ENCODE measurements at regions not wholly inside any gene's neighbourhood (a gene's known extent, or its start where the extent isn't known, plus 50 kb on each side); places are given as distances from the start of the nearest gene placed in this dataset.
"Not testable (repeated sequence)": the region's sequence is repeated elsewhere in the genome, so short reads cannot be mapped to it uniquely, and the experiment has no call there.

DNA sequence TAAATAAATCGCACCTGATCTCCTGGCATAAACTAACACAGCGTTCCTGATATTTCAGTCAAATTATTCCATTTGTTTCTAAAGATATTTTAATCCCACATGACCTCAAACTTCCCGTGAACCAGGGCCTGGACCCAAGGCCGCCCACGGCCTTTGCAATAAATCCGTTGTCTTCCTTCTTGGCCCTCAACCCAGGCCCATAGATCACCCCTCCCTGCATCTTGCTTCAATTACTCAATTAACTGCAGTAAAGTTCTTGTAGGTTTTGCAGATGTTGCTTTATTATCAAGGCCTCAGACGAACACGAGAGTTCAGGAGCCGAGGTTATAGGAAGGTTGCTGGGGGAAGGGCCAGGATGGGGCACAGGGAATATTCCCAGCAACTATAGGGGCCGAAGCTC, 249.4 kb downstream of the RAB11FIP2 start:
- DNase-seq, result no peak

DNA sequence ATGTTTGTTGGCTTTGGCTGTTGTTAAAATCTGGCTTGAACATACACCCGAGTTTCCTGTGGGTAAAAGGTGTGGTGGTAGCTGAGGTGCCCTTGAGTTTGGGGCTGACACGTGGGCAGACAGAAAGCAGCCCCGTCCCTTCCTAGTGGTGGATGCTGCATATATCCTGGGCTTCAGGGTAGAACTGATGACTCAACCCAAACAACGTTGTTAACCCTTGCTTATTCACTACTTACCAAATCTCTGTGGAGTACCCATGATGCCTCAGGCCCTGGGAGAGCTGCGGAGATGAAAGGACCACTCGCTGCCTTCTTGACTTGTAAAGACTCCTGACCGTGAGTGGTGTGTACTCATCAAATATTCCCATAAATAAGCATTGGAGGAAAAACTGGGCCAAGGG, 245.1 kb downstream of the RAB11FIP2 start:
- DNase-seq, result no peak

DNA sequence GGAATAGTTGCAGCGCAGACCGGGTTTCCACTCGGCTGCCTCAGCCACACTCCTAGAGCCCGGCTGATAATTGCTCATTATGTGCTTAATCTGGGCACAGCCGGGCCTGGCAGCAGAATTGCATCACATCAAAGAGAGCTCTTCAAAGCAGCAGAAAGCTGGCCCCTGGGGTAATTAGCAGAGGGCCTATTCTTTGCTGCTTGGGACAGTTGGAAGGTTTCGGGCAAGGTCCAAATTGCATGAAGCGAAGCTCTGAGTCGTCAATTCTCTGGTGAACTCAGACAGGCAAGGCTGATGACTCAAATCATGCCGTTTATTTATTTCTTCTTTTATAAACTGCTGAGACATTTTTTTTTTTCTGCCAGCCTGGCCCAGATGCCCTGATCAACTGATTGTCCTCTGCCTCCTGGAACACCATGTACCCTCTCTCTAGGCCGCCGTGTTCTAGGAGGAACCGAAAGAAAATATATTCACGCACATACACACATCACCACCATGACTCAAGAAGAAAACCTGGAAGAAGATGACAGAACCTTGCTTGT, 242.2 kb downstream of the RAB11FIP2 start:
- no peak for DNase-seq

DNA sequence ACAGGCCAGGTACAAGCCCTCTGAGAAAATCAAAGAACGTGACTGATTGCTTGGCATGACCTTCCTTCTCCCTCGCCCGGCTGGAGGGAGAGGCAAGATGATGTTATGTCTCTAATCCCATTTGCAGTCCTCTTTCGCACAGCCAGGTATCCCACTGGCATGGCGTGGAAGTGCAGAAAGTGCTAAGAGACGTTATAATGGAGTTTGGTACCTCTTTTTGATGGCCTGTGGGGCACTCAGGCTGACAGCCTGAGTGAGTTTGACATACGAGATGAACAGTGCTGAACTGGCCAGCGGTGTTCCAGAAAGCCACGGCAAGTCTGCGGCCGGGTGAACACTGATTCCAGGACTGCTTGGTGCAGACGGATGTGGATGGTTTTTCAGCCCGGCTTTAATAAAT, 241.6 kb downstream of the RAB11FIP2 start:
- DNase-seq, result no peak

- DNase-seq, result no peak
Measured at GRCh38 chr10:117807441-117807840, 239.3 kb downstream of the RAB11FIP2 start.

DNA sequence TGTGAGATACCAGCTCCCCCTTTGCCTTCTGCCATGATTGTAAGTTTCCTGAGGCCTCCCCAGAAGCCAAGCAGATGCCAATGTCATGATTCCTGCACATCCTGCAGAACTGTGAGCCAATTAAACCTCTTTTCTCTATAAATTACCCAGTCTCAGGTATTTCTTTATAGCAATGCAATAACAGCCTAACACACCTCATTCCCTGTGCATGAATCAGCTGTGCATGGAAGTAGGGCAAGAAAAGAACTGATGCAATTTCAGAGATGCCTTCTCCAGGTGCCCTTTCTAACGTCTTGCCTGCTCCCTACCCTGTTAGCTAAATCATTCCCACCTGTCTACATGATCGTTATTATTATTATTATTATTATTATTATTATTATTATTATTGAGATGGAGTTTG, 230.9 kb downstream of the RAB11FIP2 start:
- not testable (repeated sequence) for DNase-seq

DNA sequence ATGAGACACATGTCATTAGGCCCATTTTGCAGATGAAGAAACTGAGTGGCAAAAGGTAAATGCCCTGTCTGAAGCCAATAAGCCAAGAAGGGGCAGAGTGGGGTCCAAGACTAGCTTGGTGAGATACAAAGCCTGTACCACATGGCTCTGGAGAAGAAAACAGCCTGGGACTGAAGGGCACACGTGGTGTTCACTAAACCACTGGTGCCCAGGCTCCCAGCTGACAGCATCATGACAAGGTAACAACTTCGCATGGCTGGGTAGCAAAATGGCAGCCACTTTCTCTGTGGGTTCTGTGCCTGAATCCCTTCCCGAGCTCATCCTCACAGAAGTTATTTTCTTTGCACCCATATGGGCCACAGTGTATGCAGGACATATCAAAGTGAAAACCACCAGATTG, 229.6 kb downstream of the RAB11FIP2 start:
- no peak for DNase-seq

DNA sequence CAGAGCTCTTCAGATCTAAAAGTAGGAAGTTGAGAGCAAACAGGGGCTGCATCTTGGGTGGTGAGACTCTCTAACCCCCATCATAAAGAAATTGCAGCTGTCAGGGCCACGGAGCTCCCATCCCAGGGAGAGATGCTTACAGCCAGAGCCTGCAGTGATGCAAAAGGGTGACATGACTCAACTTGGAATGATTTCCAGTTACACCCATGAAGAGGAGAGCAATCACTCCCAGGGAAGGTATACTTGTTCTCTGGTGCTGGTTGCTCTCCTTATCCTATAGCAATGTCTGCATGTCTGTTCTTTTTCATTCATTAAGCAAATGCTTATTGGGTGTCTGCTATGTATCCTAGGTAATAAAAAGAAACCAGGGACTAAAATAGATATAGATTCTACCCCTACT, 228.0 kb downstream of the RAB11FIP2 start:
- DNase-seq, result no peak

GRCh38 chr10:117819304-117819703, 227.4 kb downstream of the RAB11FIP2 start:
- no peak for DNase-seq

- DNase-seq, result no peak
Measured at GRCh38 chr10:117823980-117824379, 222.8 kb downstream of the RAB11FIP2 start.

GRCh38 chr10:117830205-117830604, 216.5 kb downstream of the RAB11FIP2 start:
- DNase-seq, result no peak

DNA sequence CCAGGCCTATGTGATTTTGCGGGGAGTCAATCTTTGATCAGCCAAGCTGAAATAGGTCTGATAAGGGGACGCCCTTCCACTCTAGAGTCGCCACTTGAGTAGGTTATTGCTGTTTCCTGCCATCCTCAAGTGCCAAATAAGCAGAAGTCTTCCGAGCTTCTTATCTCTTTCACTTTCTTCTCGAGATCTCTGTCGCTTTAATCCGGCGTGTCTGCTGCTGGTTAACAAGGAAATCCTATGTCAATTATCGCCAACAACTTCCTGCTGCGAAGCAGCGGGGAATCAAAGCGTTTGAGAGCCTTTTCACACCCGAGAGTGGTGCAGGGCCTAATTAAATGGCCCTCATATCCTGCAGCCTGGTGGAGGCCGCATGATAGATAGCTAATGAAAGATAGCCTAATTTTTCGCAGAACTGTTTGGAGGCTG, 215.9 kb downstream of the RAB11FIP2 start:
- peak; percentile 26 to 35 for DNase-seq

GRCh38 chr10:117838500-117839498, 207.9 kb downstream of the RAB11FIP2 start:
- not testable (repeated sequence) for DNase-seq

DNA sequence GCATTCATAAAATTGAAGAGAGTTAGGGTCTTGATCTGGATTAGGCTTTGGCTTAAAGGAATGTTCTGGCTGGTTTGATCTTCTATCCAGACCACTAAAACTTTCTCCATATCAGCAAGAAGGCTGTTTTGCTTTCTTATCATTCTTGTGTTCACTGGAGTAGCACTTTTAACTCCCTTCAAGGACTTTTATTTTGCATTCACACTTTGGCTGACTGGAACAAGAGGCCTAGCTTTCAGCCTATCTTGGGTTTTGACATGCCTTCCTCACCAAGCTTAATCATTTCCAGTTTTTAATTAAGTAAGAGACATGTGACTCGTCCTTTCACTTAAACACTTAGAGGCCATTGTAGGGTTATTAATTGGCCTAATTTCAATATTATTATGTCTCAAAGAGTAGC, 190.3 kb downstream of the RAB11FIP2 start:
- DNase-seq, result not testable (repeated sequence)

GRCh38 chr10:117860135-117860534, 186.6 kb downstream of the RAB11FIP2 start:
- no peak for DNase-seq

DNA sequence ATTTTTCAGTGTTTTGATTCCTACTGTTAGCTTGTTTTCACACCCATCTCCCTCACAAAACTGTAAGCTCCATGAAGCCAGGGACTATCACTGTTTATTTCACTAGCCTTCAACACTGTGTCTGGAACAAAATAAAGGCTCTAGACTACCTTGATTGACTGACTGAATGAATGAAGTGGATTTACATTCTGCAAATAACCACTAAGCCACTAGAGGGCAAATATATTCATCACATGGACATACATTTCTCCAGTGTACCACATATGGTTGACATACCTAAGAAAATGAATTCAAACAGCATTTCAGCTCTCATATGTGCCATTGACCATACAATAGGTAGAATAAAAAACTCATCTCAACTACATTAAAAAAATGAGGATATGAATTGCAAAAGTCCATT, 185.9 kb downstream of the RAB11FIP2 start:
- DNase-seq, result no peak

DNA sequence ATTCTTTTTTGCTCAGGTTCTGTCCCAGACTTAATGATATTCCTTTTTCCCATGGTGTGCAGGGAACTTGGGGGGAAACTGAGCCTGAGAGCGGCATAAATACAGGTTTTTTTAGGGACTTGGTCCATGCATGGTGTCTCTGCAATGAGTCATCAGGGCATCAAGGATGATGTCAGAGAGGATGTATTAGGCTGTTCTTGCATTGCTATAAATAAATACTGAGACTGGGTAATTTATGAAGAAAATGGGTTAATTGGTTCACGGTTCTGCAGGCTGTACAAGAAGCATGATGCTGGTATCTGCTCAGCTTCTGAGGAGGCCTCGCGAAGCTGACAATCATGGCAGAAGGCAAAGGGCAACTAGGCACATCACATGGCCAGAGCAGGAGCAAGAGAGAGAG, 185.4 kb downstream of the RAB11FIP2 start:
- no peak for DNase-seq

DNA sequence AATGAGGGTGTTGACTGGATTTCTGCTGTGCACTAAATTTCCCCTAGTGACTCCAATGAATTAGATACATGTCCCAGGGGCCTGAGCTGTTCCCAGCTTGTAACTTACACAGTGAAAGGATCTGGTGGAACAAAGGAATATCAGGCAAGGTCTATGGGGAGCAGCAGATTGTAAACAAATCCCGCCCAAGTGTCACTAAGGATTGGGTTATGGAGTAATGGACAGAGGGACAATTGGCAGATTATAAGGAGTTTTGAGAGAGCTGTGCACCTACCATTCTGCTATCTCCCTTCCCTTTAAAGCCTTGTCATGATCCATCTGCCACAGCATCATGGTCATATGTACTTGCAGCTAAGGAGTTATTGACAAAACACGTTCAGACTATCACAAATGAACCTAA, 183.0 kb downstream of the RAB11FIP2 start:
- DNase-seq, result no peak

GRCh38 chr10:117865945-117866344, 180.8 kb downstream of the RAB11FIP2 start:
- no peak for DNase-seq

DNA sequence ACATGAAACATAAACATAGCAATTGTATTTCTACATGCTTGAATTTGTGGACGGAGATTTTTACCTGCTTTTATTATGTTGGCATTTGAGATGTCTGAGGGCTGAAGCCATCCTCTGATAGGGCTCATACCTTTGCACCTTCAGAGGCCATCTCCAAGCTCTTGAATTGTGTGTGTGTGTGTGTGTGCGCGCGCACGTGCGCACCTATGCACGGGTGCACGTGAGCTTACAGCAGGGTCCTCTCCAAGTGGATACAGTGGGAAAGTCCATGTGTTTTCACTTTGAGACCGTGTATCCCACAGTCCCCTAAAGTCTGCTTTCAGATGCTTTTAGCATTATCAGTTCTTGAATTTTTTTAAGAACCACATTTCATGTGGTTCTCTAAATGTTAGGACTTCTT, 178.6 kb downstream of the RAB11FIP2 start:
- no peak for DNase-seq

- DNase-seq, result no peak
Measured at GRCh38 chr10:117875793-117876192, 170.9 kb downstream of the RAB11FIP2 start.

DNA sequence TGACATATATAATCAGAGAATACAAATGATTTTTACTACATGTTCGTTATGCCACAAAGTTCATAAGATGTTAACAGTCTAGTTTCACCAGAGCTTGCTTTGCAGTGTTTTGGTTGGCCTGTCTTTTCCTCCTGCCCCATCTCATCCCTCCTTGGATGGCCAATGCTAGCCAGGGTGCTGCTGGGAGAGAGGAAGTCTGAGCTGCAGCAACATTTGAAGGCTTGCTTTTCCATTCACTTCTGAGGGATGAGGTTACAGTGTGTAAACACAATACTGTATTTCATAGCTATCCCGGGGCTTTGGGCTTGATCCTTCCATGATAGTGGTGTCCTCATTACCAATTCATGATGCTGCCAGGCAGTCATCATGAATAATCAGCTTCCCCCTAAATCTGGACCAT, 170.5 kb downstream of the RAB11FIP2 start:
- no peak for DNase-seq

DNA sequence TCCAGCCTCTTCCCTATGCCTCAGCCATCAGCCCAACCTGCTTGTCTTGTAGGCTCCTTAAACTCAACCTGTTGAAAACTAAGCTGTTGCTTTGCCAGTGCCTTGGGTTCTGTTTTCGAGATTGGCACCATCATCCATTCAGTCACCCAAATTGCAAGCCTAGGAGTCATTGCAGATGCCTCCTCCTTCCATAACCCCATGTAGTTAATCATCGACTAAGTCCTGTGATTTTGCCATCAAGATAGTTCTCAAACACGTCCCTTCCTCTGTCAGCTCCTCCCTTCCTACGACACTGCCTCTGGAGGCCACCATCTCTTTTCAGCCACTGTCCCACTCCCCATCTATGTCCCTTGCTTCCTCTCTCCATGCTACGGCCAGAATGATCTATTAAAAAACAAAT, 168.1 kb downstream of the RAB11FIP2 start:
- no peak for DNase-seq

DNA sequence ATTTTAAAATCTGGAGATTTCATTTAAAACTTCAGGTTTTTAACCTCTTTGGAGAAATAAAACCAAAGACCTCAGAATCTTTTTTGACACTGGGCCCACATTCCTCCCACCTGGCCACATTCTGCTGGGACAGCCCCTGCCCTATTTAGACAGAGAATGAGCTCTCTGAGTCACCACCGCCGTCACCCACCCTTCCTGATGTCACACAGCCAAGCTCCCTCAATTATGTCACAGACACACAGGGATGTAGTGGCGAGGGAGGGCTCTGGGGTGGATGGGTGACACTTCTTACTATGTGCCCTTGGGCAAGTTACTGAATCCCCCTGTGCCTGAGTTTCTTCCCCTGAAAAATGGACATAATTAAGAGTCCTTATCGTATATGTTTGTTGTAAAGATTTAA, 162.6 kb downstream of the RAB11FIP2 start:
- peak in 1 of 2 experiments; percentile 17 for DNase-seq

All from activated T-cell treated with anti-CD3 and anti-CD28 coated beads, Interleukin-2, amount 50 U/mL, for 48 hours (primary cell).